BJ (cell line): ENCODE measurements at regions not wholly inside any gene's neighbourhood (a gene's known extent, or its start where the extent isn't known, plus 50 kb on each side); places are given as distances from the start of the nearest gene placed in this dataset.

ENCODE experiments used
- CTCF ChIA-PET: fragments of 350-600 bp; formaldehyde crosslinking; extraction: SDS; loops from one replicate; lab custom pipeline; 2021; ENCODE audit warnings: antibody characterized with exemption, inconsistent platforms; lab: Yijun Ruan, JAX
- POLR2A ChIA-PET: fragments of 300-600 bp; sonication (Branson Sonifier 250); formaldehyde crosslinking; extraction: SDS; loops from one replicate; lab custom pipeline; 2021; ENCODE audit warnings: antibody characterized with exemption; lab: Charles Lee
- DNase-seq: peaks from one replicate; pipeline ENCODE4 v3.0.0-alpha.2; 2011; ENCODE audit warnings: low read depth
- H3K27me3 ChIP-seq: 2 replicates; pipeline ENCODE4 v1.6.0; 2011; ENCODE audit warnings: low read length; ENCODE audit not compliant: control insufficient read depth, insufficient read depth
- H3K36me3 ChIP-seq: 2 replicates; pipeline ENCODE4 v1.5.1; 2011; ENCODE audit warnings: low read length; ENCODE audit not compliant: control insufficient read depth, insufficient read depth
- H3K4me3 ChIP-seq: 2 replicates; pipeline ENCODE4 v1.5.1; 2011; ENCODE audit warnings: low read depth, mild to moderate bottlenecking, control low read depth, low read length
- TF ChIP-seq, protein P1 (sequence below): IDR thresholded peaks from 2 replicates; pipeline ENCODE4 v1.5.1; 2011; ENCODE audit warnings: low read depth, mild to moderate bottlenecking, control low read depth, inconsistent platforms, low read length, moderate library complexity; ENCODE audit not compliant: insufficient read depth

DNA sequence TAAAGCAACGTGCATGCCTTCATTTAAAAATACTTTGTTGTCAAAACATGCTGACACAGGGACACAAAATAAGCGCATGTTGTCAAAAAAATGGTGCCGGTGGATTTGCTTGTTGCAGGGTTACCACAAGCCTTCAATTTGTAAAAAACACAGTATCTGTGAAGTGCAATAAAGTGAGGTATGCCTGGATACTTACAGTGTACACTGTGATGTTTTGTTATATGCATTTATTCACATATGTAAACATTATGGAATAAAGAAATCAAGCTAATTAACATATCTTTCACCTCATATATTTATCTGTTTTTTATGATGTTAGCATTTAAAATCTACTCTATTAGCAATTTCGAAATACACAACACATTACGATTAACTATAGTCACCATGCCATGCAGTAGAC, 202.6 kb upstream of the FZD8 start:
- Histone ChIP-seq H3K27me3 (peaks cover 3% of the 10 kb centered on the region; the same call in 1 of the 2 replicates), H3K36me3 (no peaks in the 10 kb centered on the region), H3K4me3 (no peak overlapping the region)
- TF ChIP-seq, protein P1, sequence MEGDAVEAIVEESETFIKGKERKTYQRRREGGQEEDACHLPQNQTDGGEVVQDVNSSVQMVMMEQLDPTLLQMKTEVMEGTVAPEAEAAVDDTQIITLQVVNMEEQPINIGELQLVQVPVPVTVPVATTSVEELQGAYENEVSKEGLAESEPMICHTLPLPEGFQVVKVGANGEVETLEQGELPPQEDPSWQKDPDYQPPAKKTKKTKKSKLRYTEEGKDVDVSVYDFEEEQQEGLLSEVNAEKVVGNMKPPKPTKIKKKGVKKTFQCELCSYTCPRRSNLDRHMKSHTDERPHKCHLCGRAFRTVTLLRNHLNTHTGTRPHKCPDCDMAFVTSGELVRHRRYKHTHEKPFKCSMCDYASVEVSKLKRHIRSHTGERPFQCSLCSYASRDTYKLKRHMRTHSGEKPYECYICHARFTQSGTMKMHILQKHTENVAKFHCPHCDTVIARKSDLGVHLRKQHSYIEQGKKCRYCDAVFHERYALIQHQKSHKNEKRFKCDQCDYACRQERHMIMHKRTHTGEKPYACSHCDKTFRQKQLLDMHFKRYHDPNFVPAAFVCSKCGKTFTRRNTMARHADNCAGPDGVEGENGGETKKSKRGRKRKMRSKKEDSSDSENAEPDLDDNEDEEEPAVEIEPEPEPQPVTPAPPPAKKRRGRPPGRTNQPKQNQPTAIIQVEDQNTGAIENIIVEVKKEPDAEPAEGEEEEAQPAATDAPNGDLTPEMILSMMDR = no peak
- POLR2A ChIA-PET = no interaction called here
- CTCF ChIA-PET = no interaction called here
- no peak for DNase-seq

DNA sequence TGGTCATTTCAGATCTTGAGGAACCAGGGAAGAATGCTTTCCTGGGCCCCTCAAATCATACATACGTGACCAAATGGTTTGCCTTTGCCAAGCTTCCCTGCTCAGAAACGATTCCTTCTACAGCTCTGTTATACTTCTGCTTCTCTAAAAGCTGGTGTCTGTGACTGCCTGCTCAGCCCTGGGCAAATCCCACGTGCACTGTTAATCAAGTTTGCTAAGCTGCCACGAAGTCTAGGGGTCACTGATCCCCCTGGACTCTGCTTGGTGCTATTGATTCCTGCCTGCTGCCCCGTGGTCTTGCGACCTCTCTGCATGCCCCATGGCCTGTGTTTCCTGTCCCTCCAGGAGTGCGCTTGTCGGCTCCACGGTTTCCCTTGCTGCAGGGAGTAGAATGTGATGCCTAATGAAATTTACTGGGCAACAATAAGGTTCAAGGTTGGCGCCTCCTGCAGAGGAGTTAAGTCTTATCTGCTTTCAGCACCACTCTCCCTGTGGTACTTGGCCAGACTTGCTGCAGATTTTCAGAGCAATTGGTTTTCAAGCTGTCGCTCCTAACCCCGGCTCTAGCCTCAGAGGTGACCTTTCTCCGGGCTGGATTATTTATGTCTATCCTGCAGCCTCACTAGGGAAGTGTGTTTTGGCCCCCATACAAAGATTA, 201.6 kb upstream of the FZD8 start:
- CTCF ChIA-PET = interaction anchor here (1.0 kb wide), 1 partner anchor 34 kb away, joined by 3 read pairs; no protein-coding TSS in a partner anchor
- H3K27me3 ChIP-seq = peaks cover 3% of the 10 kb centered on the region; the same call in 1 of the 2 replicates
- H3K36me3 ChIP-seq = no peaks in the 10 kb centered on the region
- TF ChIP-seq, protein P1 = no peak
- no peak overlapping the region for H3K4me3 ChIP-seq
- DNase-seq = no peak
- POLR2A ChIA-PET = no interaction called here

DNA sequence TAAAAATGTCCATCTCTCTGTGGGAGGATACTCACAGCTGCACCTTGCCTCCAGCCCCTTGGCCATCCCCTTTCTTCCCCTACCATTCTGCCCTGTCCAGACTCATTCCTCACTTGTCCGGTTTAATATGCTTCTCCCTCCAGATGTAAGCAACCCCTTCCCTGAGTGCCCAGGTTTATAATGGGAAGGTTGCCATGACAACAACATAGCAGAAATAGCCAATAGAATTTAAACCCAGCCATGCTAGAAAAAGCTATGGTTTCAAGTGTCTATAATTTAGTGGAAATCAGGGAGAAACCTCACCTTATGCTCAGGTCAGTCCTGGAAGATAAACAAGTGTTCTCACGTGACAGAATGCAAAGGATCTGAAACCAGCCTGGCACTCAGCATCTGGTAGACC, 196.0 kb upstream of the FZD8 start:
- no peak for DNase-seq
- ChIA-PET CTCF (no interaction called here), POLR2A (no interaction called here)
- Histone ChIP-seq H3K36me3 (no peaks in the 10 kb centered on the region), H3K4me3 (no peak overlapping the region), H3K27me3 (no peaks in the 10 kb centered on the region; the same call in 1 of the 2 replicates)
- TF ChIP-seq, protein P1 = no peak

- Histone ChIP-seq H3K4me3 (no peak overlapping the region), H3K27me3 (peaks cover 2% of the 10 kb centered on the region; the same call in 1 of the 2 replicates), H3K36me3 (no peaks in the 10 kb centered on the region)
- POLR2A ChIA-PET = no interaction called here
- CTCF ChIA-PET = interaction anchor here (0.9 to 1.4 kb wide), 2 partner anchors 13 to 116 kb away, joined by 3 read pairs; no protein-coding TSS in a partner anchor
- DNase-seq = no peak
- TF ChIP-seq, protein P1 = no peak
Measured at GRCh38 chr10:35835545-35835944, 193.4 kb upstream of the FZD8 start.

GRCh38 chr10:35834877-35835494, 192.9 kb upstream of the FZD8 start:
- no peak for DNase-seq
- ChIA-PET CTCF (interaction anchor here (0.6 kb wide), 1 partner anchor 1174 kb away, joined by 4 read pairs; no protein-coding TSS in a partner anchor), POLR2A (no interaction called here)
- TF ChIP-seq, protein P1 = no peak
- Histone ChIP-seq H3K27me3 (peaks cover 4% of the 10 kb centered on the region; the same call in 1 of the 2 replicates), H3K4me3 (no peak overlapping the region), H3K36me3 (no peaks in the 10 kb centered on the region)
